ENCODE measurements at regions not wholly inside any gene's neighbourhood (a gene's known extent, or its start where the extent isn't known, plus 50 kb on each side); places are given as distances from the start of the nearest gene placed in this dataset.

- intact Hi-C loops (cut with DNase I, micrococcal nuclease) = no loop called here
- Histone ChIP-seq H3K4me3 (no peak overlapping the region), H3K4me1 (ENCODE audit: low read depth) (no peaks in the 10 kb centered on the region), H3K9me3 (no peaks in the 10 kb centered on the region), H3K36me3 (ENCODE audit: low read depth) (no peaks in the 10 kb centered on the region)
- ATAC-seq (no peak), DNase-seq (no peak)
- no peak for TF ChIP-seq CTCF (IDR thresholded peaks at IDR 0.05)
Measured at GRCh38 chr1:217188280-217189237, 442.3 kb downstream of the GPATCH2 start.

GRCh38 chr1:217186664-217187063 is 444.2 kb downstream of the GPATCH2 start:
- H3K9me3 ChIP-seq = no peaks in the 10 kb centered on the region
- no peaks in the 10 kb centered on the region for H3K4me1 ChIP-seq (ENCODE audit: low read depth)
- intact Hi-C loops (cut with DNase I, micrococcal nuclease) = no loop called here
- H3K4me3 ChIP-seq = no peak overlapping the region
- DNase-seq (no peak), ATAC-seq (no peak)
- no peaks in the 10 kb centered on the region for H3K36me3 ChIP-seq (ENCODE audit: low read depth)
- no peak for TF ChIP-seq CTCF (IDR thresholded peaks at IDR 0.05)

- intact Hi-C loops (cut with DNase I, micrococcal nuclease) = no loop called here
- H3K36me3 ChIP-seq (ENCODE audit: low read depth) = no peaks in the 10 kb centered on the region
- no peak for TF ChIP-seq CTCF (IDR thresholded peaks at IDR 0.05)
- no peaks in the 10 kb centered on the region for H3K4me1 ChIP-seq (ENCODE audit: low read depth)
- no peak overlapping the region for H3K4me3 ChIP-seq
- ATAC-seq = no peak
- no peaks in the 10 kb centered on the region for H3K9me3 ChIP-seq
- DNase-seq = no peak
Measured at GRCh38 chr1:217184854-217185253, 446.0 kb downstream of the GPATCH2 start.

- no peak for ATAC-seq
- no peak for TF ChIP-seq CTCF (IDR thresholded peaks at IDR 0.05)
- DNase-seq = no peak
- intact Hi-C loops (cut with DNase I, micrococcal nuclease) = no loop called here
- H3K36me3 ChIP-seq (ENCODE audit: low read depth) = no peaks in the 10 kb centered on the region
- H3K9me3 ChIP-seq = no peaks in the 10 kb centered on the region
- H3K4me3 ChIP-seq = no peak overlapping the region
- H3K4me1 ChIP-seq (ENCODE audit: low read depth) = no peaks in the 10 kb centered on the region
Measured at GRCh38 chr1:217182992-217183391, 447.9 kb downstream of the GPATCH2 start.

- intact Hi-C loops (cut with DNase I, micrococcal nuclease) = no loop called here
- no peak for DNase-seq
- no peaks in the 10 kb centered on the region for H3K36me3 ChIP-seq (ENCODE audit: low read depth)
- H3K9me3 ChIP-seq = no peaks in the 10 kb centered on the region
- no peaks in the 10 kb centered on the region for H3K4me1 ChIP-seq (ENCODE audit: low read depth)
- H3K4me3 ChIP-seq = no peak overlapping the region
- ATAC-seq = no peak
- TF ChIP-seq CTCF (IDR thresholded peaks at IDR 0.05) = no peak
Measured at GRCh38 chr1:217181756-217182155, 449.1 kb downstream of the GPATCH2 start.

Data from mucosa of descending colon (tissue), 3 donors.